22Rv1 (cell line): ENCODE measurements at regions not wholly inside any gene's neighbourhood (a gene's known extent, or its start where the extent isn't known, plus 50 kb on each side); places are given as distances from the start of the nearest gene placed in this dataset.

Experiments
- CTCF ChIP-seq: fragments of 450-650 bp; IDR thresholded peaks from 2 replicates; pipeline ENCODE4 v1.5.1; 2017; ENCODE audit warnings: mild to moderate bottlenecking
- ZFX ChIP-seq: fragments of 450-650 bp; IDR thresholded peaks from 2 replicates; pipeline ENCODE4 v1.6.1; 2017; ENCODE audit warnings: antibody characterized with exemption, borderline replicate concordance

DNA sequence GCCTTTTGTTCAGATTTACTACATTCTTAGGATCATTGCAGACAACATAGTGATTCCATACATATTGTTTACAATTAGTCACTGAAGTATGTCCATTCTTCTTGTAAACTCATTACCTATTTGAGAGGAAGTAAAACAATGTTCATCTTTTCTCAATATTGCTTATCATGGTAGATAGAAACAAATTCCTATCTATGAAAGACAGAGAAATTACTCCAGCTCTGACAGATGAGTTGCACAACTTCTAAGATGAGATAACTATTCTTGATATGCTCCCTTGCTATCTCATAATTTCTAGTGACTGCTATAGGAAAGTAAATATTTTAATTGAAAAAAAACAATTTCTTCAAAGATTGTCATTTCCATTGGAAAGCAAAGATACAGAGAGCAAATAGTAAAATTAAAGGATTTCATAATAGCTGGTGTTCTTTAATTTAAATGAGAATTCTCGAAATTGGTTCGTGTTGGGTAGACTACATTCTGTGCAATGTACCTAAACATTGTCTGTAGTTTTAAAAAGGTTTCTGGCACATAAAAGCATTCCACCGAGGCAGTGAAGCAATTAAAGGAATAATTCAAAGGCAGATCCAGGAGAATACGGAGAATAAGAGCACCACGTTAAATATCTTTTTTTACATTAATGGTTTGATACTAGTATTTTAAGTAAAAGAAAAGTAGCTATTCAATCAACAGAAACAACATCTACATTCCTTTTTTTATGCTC lies 1029.1 kb upstream of the ACO1 start:
- TF ChIP-seq CTCF (no peak), ZFX (no peak)
